Endothelial cell of umbilical vein (primary cell): ENCODE measurements at regions not wholly inside any gene's neighbourhood (a gene's known extent, or its start where the extent isn't known, plus 50 kb on each side); places are given as distances from the start of the nearest gene placed in this dataset.

Experiments
- BruUV-seq: library from RNA; stranded (reverse); fragments of 400-500 nt; replicated peaks from 2 replicates; lab custom pipeline; 2021; lab: Mats Ljungman, UMichigan
- CTCF ChIA-PET: fragments of 300-600, 350-600 bp; sonication (Branson Sonifier 250); formaldehyde crosslinking; loops from one replicate; lab custom pipeline; 2021; ENCODE audit warnings: antibody characterized with exemption, inconsistent platforms; lab: Charles Lee
- POLR2A ChIA-PET: fragments of 300-600, 350-600 bp; sonication (Branson Sonifier 250); formaldehyde crosslinking; loops from one replicate; lab custom pipeline; 2021; ENCODE audit warnings: antibody characterized with exemption, inconsistent platforms; lab: Charles Lee
- DNase-seq: peaks from one replicate; pipeline ENCODE4 v3.0.0-alpha.2; 2011; ENCODE audit warnings: low read depth, low spot score
- FAIRE-seq: peaks from 2 replicates; lab custom pipeline; 2011; peaks lifted over from hg19 to GRCh38; lab: Jason Lieb, UNC
- H2AFZ ChIP-seq: 2 replicates; pipeline ENCODE4 v1.6.0; 2012; ENCODE audit warnings: low read depth, low read length, control low read depth, inconsistent platforms
- H3K27ac ChIP-seq: 2 replicates; pipeline ENCODE4 v1.5.1; 2011; ENCODE audit warnings: low read depth, mild to moderate bottlenecking, control low read depth, low read length, moderate library complexity; ENCODE audit not compliant: insufficient read depth
- H3K27me3 ChIP-seq, 2 experiments: 2 replicates each; pipeline versions ENCODE4 v1.6.0 to v1.6.1; 2011; ENCODE audit warnings: low read length in 2 of 2, mixed read lengths in 1 of 2; ENCODE audit not compliant: control insufficient read depth in 2 of 2, insufficient read depth in 2 of 2
- H3K36me3 ChIP-seq, 2 experiments: 2 replicates in 1 of 2; 3 replicates in 1 of 2; pipeline ENCODE4 v1.5.1; 2011; ENCODE audit warnings: low read length in 2 of 2, mild to moderate bottlenecking in 1 of 2, moderate library complexity in 1 of 2; ENCODE audit not compliant: control insufficient read depth in 2 of 2, insufficient read depth in 2 of 2; ENCODE audit errors: extremely low read depth in 1 of 2
- H3K4me1 ChIP-seq: 3 replicates; pipeline ENCODE4 v1.5.1; 2011; ENCODE audit warnings: mild to moderate bottlenecking, low read length; ENCODE audit not compliant: control insufficient read depth, insufficient read depth; ENCODE audit errors: extremely low read depth
- H3K4me2 ChIP-seq: 2 replicates; pipeline ENCODE4 v1.6.1; 2011; ENCODE audit warnings: low read length, control low read depth, mixed read lengths; ENCODE audit not compliant: insufficient read depth
- H3K4me3 ChIP-seq, 3 experiments: fragments of 200-600 bp in 1 of 3; sonication (generic), shearing (Covaris generic) in 1 of 3; replicated peaks in 1 of 3; 2 replicates each; pipeline ENCODE4 v1.5.1; 2011 to 2016; ENCODE audit warnings: control low read depth in 3 of 3, low read length in 3 of 3, mild to moderate bottlenecking in 2 of 3, inconsistent platforms in 1 of 3, low read depth in 1 of 3, moderate library complexity in 1 of 3; ENCODE audit not compliant: insufficient read depth in 1 of 3
- H3K79me2 ChIP-seq: 2 replicates; pipeline ENCODE4 v1.6.0; 2012; ENCODE audit warnings: low read length, inconsistent platforms; ENCODE audit not compliant: control insufficient read depth, insufficient read depth
- H3K9ac ChIP-seq: replicated peaks from 2 replicates; pipeline ENCODE3; 2011; ENCODE audit warnings: low read length, control low read depth; ENCODE audit not compliant: insufficient read depth; ENCODE audit errors: extremely low read depth
- H3K9me1 ChIP-seq: replicated peaks from 3 replicates; pipeline ENCODE4 v1.6.0; 2011; ENCODE audit warnings: mild to moderate bottlenecking, low read length; ENCODE audit not compliant: control insufficient read depth, insufficient read depth; ENCODE audit errors: extremely low read depth
- H3K9me3 ChIP-seq: replicated peaks from 2 replicates; pipeline ENCODE4 v1.5.1; 2012; ENCODE audit warnings: low read length, inconsistent platforms; ENCODE audit not compliant: control insufficient read depth, insufficient read depth
- H4K20me1 ChIP-seq: replicated peaks from 2 replicates; pipeline ENCODE3; 2011; ENCODE audit warnings: mild to moderate bottlenecking, low read length; ENCODE audit not compliant: control insufficient read depth, insufficient read depth; ENCODE audit errors: extremely low read depth
- CTCF ChIP-seq, 2 donors: IDR thresholded peaks; 1 replicate in 1 of 2; 2 replicates in 1 of 2; pipeline ENCODE4 v1.5.1; 2011; ENCODE audit warnings: low read length in 2 of 2, mild to moderate bottlenecking in 2 of 2, moderate library complexity in 2 of 2, control low read depth in 1 of 2, inconsistent platforms in 1 of 2, low read depth in 1 of 2; ENCODE audit not compliant: insufficient read depth in 1 of 2; ENCODE audit errors: extremely low read depth in 1 of 2
- EZH2 ChIP-seq: IDR thresholded peaks from 2 replicates; pipeline ENCODE4 v1.6.1; 2012; ENCODE audit warnings: borderline replicate concordance, low read depth, mild to moderate bottlenecking, moderate library complexity, low read length, inconsistent platforms; ENCODE audit not compliant: severe bottlenecking
- FOS ChIP-seq: IDR thresholded peaks from 2 replicates; pipeline ENCODE4 v1.6.1; 2011; ENCODE audit warnings: mild to moderate bottlenecking, low read length, moderate library complexity, borderline replicate concordance; ENCODE audit not compliant: insufficient read depth
- GATA2 ChIP-seq: IDR thresholded peaks from 2 replicates; pipeline ENCODE4 v1.7.0; 2011; ENCODE audit warnings: low read depth, mild to moderate bottlenecking, moderate library complexity, mixed read lengths, low read length; ENCODE audit not compliant: insufficient read length, insufficient read depth
- JUN ChIP-seq: IDR thresholded peaks from 2 replicates; pipeline ENCODE4 v1.6.1; 2011; ENCODE audit warnings: borderline replicate concordance, low read depth; ENCODE audit not compliant: insufficient read length, insufficient read depth
- MAX ChIP-seq: IDR thresholded peaks from 2 replicates; pipeline ENCODE4 v1.6.1; 2011; ENCODE audit not compliant: insufficient read depth, insufficient read length
- MYC ChIP-seq: IDR thresholded peaks from one replicate; pipeline ENCODE4 v1.6.1; 2011; ENCODE audit warnings: mild to moderate bottlenecking, low read depth, low read length
- POLR2A ChIP-seq: IDR thresholded peaks from 2 replicates; pipeline ENCODE4 v1.6.1; 2012; ENCODE audit warnings: low read depth, mild to moderate bottlenecking, control low read depth, low read length
- POLR2AphosphoS5 ChIP-seq: IDR thresholded peaks from 2 replicates; pipeline ENCODE4 v1.6.1; 2012; ENCODE audit warnings: low read depth, mild to moderate bottlenecking, control low read depth, low read length, moderate library complexity; ENCODE audit not compliant: insufficient read depth
- dilution Hi-C: fragments of 300-500 bp; cut with MboI; formaldehyde crosslinking; loops from one replicate; pipeline ENCODE4 v1.15.0; 2019; ENCODE audit warnings: low sequenced_read_pairs; ENCODE audit not compliant: extremely low pct_ligation_motif_present
- intact Hi-C: fragments of 100-400 bp; cut with micrococcal nuclease; formaldehyde crosslinking; loops from one replicate; pipeline ENCODE4 v1.10.0; 2022

- Histone ChIP-seq H3K27me3 (no peaks in the 10 kb centered on the region), H2AFZ (no peak overlapping the region), H3K4me2 (no peak overlapping the region), H4K20me1 (no peaks in the 10 kb centered on the region), H3K36me3 (no peaks in the 10 kb centered on the region), H3K9me1 (no peaks in the 10 kb centered on the region), H3K9me3 (peaks cover 4% of the 10 kb centered on the region), H3K79me2 (no peaks in the 10 kb centered on the region), H3K4me1 (no peaks in the 10 kb centered on the region), H3K9ac (no peak overlapping the region), H3K4me3 (no peak overlapping the region), H3K27ac (no peak overlapping the region)
- no peak for DNase-seq
- ChIA-PET POLR2A (no interaction called here), CTCF (no interaction called here)
- TF ChIP-seq MYC: no peak
- TF ChIP-seq MAX: no peak
- TF ChIP-seq CTCF (IDR thresholded peaks at IDR 0.05; ENCODE audit: extremely low read depth in 1 of 2, insufficient read depth in 1 of 2, low read depth in 1 of 2, low read length in 2 of 2): no peak
- no peak for TF ChIP-seq GATA2
- no peak for TF ChIP-seq JUN
- no peak for TF ChIP-seq FOS
- no peak for TF ChIP-seq POLR2A
- no peak for TF ChIP-seq EZH2
- TF ChIP-seq POLR2AphosphoS5: no peak
- intact Hi-C loops (no loop called here), dilution Hi-C loops (no loop called here)
- no peak for FAIRE-seq
- BruUV-seq: no TSS peak
Measured at GRCh38 chr12:17322090-17322489, 716.1 kb upstream of the LMO3 start.
